ENCODE measurements at regions not wholly inside any gene's neighbourhood (a gene's known extent, or its start where the extent isn't known, plus 50 kb on each side); places are given as distances from the start of the nearest gene placed in this dataset.

- DNase-seq (no peak), ATAC-seq (no peak)
- H3K9me3 ChIP-seq (ENCODE audit: control insufficient read depth, low read length, poor library complexity, severe bottlenecking), result no peaks in the 10 kb centered on the region
- H3K36me3 Mint-ChIP-seq (ENCODE audit: low read depth), result no peaks in the 10 kb centered on the region
- H3K27ac Mint-ChIP-seq, result no peak overlapping the region
- no peaks in the 10 kb centered on the region for H3K27me3 Mint-ChIP-seq
- no peaks in the 10 kb centered on the region for H3K4me1 Mint-ChIP-seq
- no peak overlapping the region for H3K4me3 Mint-ChIP-seq
These were observed 1133.7 kb upstream of the NCAM2 start for GRCh38 chr21:19864476-19864875.

GRCh38 chr21:19870682-19871081 lies 1127.5 kb upstream of the NCAM2 start:
- DNase-seq, result no peak
- H3K4me1 Mint-ChIP-seq, result no peaks in the 10 kb centered on the region
- H3K36me3 Mint-ChIP-seq (ENCODE audit: low read depth), result no peaks in the 10 kb centered on the region
- no peaks in the 10 kb centered on the region for H3K9me3 ChIP-seq (ENCODE audit: control insufficient read depth, low read length, poor library complexity, severe bottlenecking)
- no peaks in the 10 kb centered on the region for H3K27me3 Mint-ChIP-seq
- H3K27ac Mint-ChIP-seq, result no peak overlapping the region
- no peak for ATAC-seq
- H3K4me3 Mint-ChIP-seq, result no peak overlapping the region

- Mint-ChIP-seq H3K4me3 (no peak overlapping the region), H3K36me3 (ENCODE audit: low read depth) (no peaks in the 10 kb centered on the region), H3K27me3 (no peaks in the 10 kb centered on the region), H3K27ac (no peak overlapping the region), H3K4me1 (no peaks in the 10 kb centered on the region)
- H3K9me3 ChIP-seq (ENCODE audit: control insufficient read depth, low read length, poor library complexity, severe bottlenecking), result no peaks in the 10 kb centered on the region
- no peak for DNase-seq
- no peak for ATAC-seq
These were observed 1123.7 kb upstream of the NCAM2 start for GRCh38 chr21:19874521-19874920.

GRCh38 chr21:19878133-19878532 lies 1120.1 kb upstream of the NCAM2 start:
- ATAC-seq (no peak), DNase-seq (no peak)
- Mint-ChIP-seq H3K4me3 (no peak overlapping the region), H3K4me1 (no peaks in the 10 kb centered on the region), H3K27ac (no peak overlapping the region), H3K27me3 (no peaks in the 10 kb centered on the region), H3K36me3 (ENCODE audit: low read depth) (no peaks in the 10 kb centered on the region)
- H3K9me3 ChIP-seq (ENCODE audit: control insufficient read depth, low read length, poor library complexity, severe bottlenecking), result no peaks in the 10 kb centered on the region

GRCh38 chr21:19899645-19900044 lies 1098.6 kb upstream of the NCAM2 start:
- ATAC-seq (no peak), DNase-seq (no peak)

GRCh38 chr21:19900149-19900548 lies 1098.1 kb upstream of the NCAM2 start:
- ATAC-seq, result no peak
- no peak for DNase-seq
- H3K4me1 Mint-ChIP-seq, result no peaks in the 10 kb centered on the region
- no peaks in the 10 kb centered on the region for H3K9me3 ChIP-seq (ENCODE audit: control insufficient read depth, low read length, poor library complexity, severe bottlenecking)
- H3K36me3 Mint-ChIP-seq (ENCODE audit: low read depth), result no peaks in the 10 kb centered on the region
- H3K27ac Mint-ChIP-seq, result no peak overlapping the region
- no peaks in the 10 kb centered on the region for H3K27me3 Mint-ChIP-seq
- H3K4me3 Mint-ChIP-seq, result no peak overlapping the region

More at GRCh38 chr21:19899645-19900044, 1098.6 kb upstream of the NCAM2 start:
- no peaks in the 10 kb centered on the region for H3K4me1 Mint-ChIP-seq
- no peak overlapping the region for H3K4me3 Mint-ChIP-seq
- H3K36me3 Mint-ChIP-seq (ENCODE audit: low read depth), result no peaks in the 10 kb centered on the region
- H3K27me3 Mint-ChIP-seq, result no peaks in the 10 kb centered on the region
- H3K9me3 ChIP-seq (ENCODE audit: control insufficient read depth, low read length, poor library complexity, severe bottlenecking), result no peaks in the 10 kb centered on the region
- H3K27ac Mint-ChIP-seq, result no peak overlapping the region

- ATAC-seq (no peak), DNase-seq (no peak)
- H3K36me3 Mint-ChIP-seq (ENCODE audit: low read depth), result no peaks in the 10 kb centered on the region
- H3K4me3 Mint-ChIP-seq, result no peak overlapping the region
- H3K9me3 ChIP-seq (ENCODE audit: control insufficient read depth, low read length, poor library complexity, severe bottlenecking), result peaks cover 4% of the 10 kb centered on the region
- H3K27ac Mint-ChIP-seq, result no peak overlapping the region
- no peaks in the 10 kb centered on the region for H3K27me3 Mint-ChIP-seq
- no peaks in the 10 kb centered on the region for H3K4me1 Mint-ChIP-seq
These were observed 1089.8 kb upstream of the NCAM2 start for GRCh38 chr21:19908390-19908789.

GRCh38 chr21:19914028-19914427 lies 1084.2 kb upstream of the NCAM2 start:
- Mint-ChIP-seq H3K4me3 (no peak overlapping the region), H3K4me1 (no peaks in the 10 kb centered on the region), H3K36me3 (ENCODE audit: low read depth) (no peaks in the 10 kb centered on the region), H3K27me3 (no peaks in the 10 kb centered on the region), H3K27ac (no peak overlapping the region)
- no peak for DNase-seq
- peaks cover 4% of the 10 kb centered on the region for H3K9me3 ChIP-seq (ENCODE audit: control insufficient read depth, low read length, poor library complexity, severe bottlenecking)
- ATAC-seq, result no peak

GRCh38 chr21:19921211-19921610 lies 1077.0 kb upstream of the NCAM2 start:
- no peaks in the 10 kb centered on the region for H3K9me3 ChIP-seq (ENCODE audit: control insufficient read depth, low read length, poor library complexity, severe bottlenecking)
- Mint-ChIP-seq H3K4me1 (no peaks in the 10 kb centered on the region), H3K27me3 (no peaks in the 10 kb centered on the region), H3K27ac (no peak overlapping the region), H3K36me3 (ENCODE audit: low read depth) (no peaks in the 10 kb centered on the region), H3K4me3 (no peak overlapping the region)
- DNase-seq, result no peak
- no peak for ATAC-seq

- no peak overlapping the region for H3K4me3 Mint-ChIP-seq
- H3K27ac Mint-ChIP-seq, result no peak overlapping the region
- DNase-seq, result no peak
- no peaks in the 10 kb centered on the region for H3K9me3 ChIP-seq (ENCODE audit: control insufficient read depth, low read length, poor library complexity, severe bottlenecking)
- H3K4me1 Mint-ChIP-seq, result no peaks in the 10 kb centered on the region
- ATAC-seq, result no peak
- no peaks in the 10 kb centered on the region for H3K27me3 Mint-ChIP-seq
- H3K36me3 Mint-ChIP-seq (ENCODE audit: low read depth), result no peaks in the 10 kb centered on the region
These were observed 1076.1 kb upstream of the NCAM2 start for GRCh38 chr21:19922122-19922521.

- no peak for ATAC-seq
- Mint-ChIP-seq H3K36me3 (ENCODE audit: low read depth) (no peaks in the 10 kb centered on the region), H3K4me3 (no peak overlapping the region), H3K27me3 (no peaks in the 10 kb centered on the region), H3K4me1 (no peaks in the 10 kb centered on the region), H3K27ac (no peak overlapping the region)
- DNase-seq, result no peak
- no peaks in the 10 kb centered on the region for H3K9me3 ChIP-seq (ENCODE audit: control insufficient read depth, low read length, poor library complexity, severe bottlenecking)
These were observed 1062.7 kb upstream of the NCAM2 start for GRCh38 chr21:19935467-19935866.

GRCh38 chr21:19937619-19938018 lies 1060.6 kb upstream of the NCAM2 start:
- H3K9me3 ChIP-seq (ENCODE audit: control insufficient read depth, low read length, poor library complexity, severe bottlenecking), result no peaks in the 10 kb centered on the region
- Mint-ChIP-seq H3K27me3 (no peaks in the 10 kb centered on the region), H3K27ac (no peak overlapping the region), H3K4me3 (no peak overlapping the region), H3K4me1 (no peaks in the 10 kb centered on the region), H3K36me3 (ENCODE audit: low read depth) (no peaks in the 10 kb centered on the region)
- DNase-seq (no peak), ATAC-seq (no peak)

- ATAC-seq (no peak), DNase-seq (no peak)
- no peaks in the 10 kb centered on the region for H3K9me3 ChIP-seq (ENCODE audit: control insufficient read depth, low read length, poor library complexity, severe bottlenecking)
- Mint-ChIP-seq H3K4me1 (no peaks in the 10 kb centered on the region), H3K27me3 (no peaks in the 10 kb centered on the region), H3K27ac (no peak overlapping the region), H3K4me3 (no peak overlapping the region), H3K36me3 (ENCODE audit: low read depth) (no peaks in the 10 kb centered on the region)
These were observed 1056.6 kb upstream of the NCAM2 start for GRCh38 chr21:19941626-19942025.

GRCh38 chr21:19950347-19950746 lies 1047.9 kb upstream of the NCAM2 start:
- ATAC-seq, result no peak
- no peaks in the 10 kb centered on the region for H3K9me3 ChIP-seq (ENCODE audit: control insufficient read depth, low read length, poor library complexity, severe bottlenecking)
- Mint-ChIP-seq H3K36me3 (ENCODE audit: low read depth) (no peaks in the 10 kb centered on the region), H3K4me1 (no peaks in the 10 kb centered on the region), H3K4me3 (no peak overlapping the region), H3K27ac (no peak overlapping the region), H3K27me3 (no peaks in the 10 kb centered on the region)
- DNase-seq, result no peak

GRCh38 chr21:19969156-19969555 lies 1029.1 kb upstream of the NCAM2 start:
- H3K36me3 Mint-ChIP-seq (ENCODE audit: low read depth), result no peaks in the 10 kb centered on the region
- no peak overlapping the region for H3K4me3 Mint-ChIP-seq
- ATAC-seq, result no peak
- H3K27ac Mint-ChIP-seq, result no peak overlapping the region
- DNase-seq, result no peak
- no peaks in the 10 kb centered on the region for H3K27me3 Mint-ChIP-seq
- H3K4me1 Mint-ChIP-seq, result no peaks in the 10 kb centered on the region
- H3K9me3 ChIP-seq (ENCODE audit: control insufficient read depth, low read length, poor library complexity, severe bottlenecking), result peaks cover 5% of the 10 kb centered on the region
